Endothelial cell of umbilical vein (primary cell): ENCODE measurements at regions not wholly inside any gene's neighbourhood (a gene's known extent, or its start where the extent isn't known, plus 50 kb on each side); places are given as distances from the start of the nearest gene placed in this dataset.

Source experiments
- BruUV-seq: library from RNA; stranded (reverse); fragments of 400-500 nt; replicated peaks from 2 replicates; lab custom pipeline; 2021; lab: Mats Ljungman, UMichigan
- CTCF ChIA-PET: fragments of 300-600, 350-600 bp; sonication (Branson Sonifier 250); formaldehyde crosslinking; loops from one replicate; lab custom pipeline; 2021; ENCODE audit warnings: antibody characterized with exemption, inconsistent platforms; lab: Charles Lee
- POLR2A ChIA-PET: fragments of 300-600, 350-600 bp; sonication (Branson Sonifier 250); formaldehyde crosslinking; loops from one replicate; lab custom pipeline; 2021; ENCODE audit warnings: antibody characterized with exemption, inconsistent platforms; lab: Charles Lee
- DNase-seq: peaks from one replicate; pipeline ENCODE4 v3.0.0-alpha.2; 2011; ENCODE audit warnings: low read depth, low spot score
- FAIRE-seq: peaks from 2 replicates; lab custom pipeline; 2011; peaks lifted over from hg19 to GRCh38; lab: Jason Lieb, UNC
- H2AFZ ChIP-seq: 2 replicates; pipeline ENCODE4 v1.6.0; 2012; ENCODE audit warnings: low read depth, low read length, control low read depth, inconsistent platforms
- H3K27ac ChIP-seq: 2 replicates; pipeline ENCODE4 v1.5.1; 2011; ENCODE audit warnings: low read depth, mild to moderate bottlenecking, control low read depth, low read length, moderate library complexity; ENCODE audit not compliant: insufficient read depth
- H3K27me3 ChIP-seq, 2 experiments: 2 replicates each; pipeline versions ENCODE4 v1.6.0 to v1.6.1; 2011; ENCODE audit warnings: low read length in 2 of 2, mixed read lengths in 1 of 2; ENCODE audit not compliant: control insufficient read depth in 2 of 2, insufficient read depth in 2 of 2
- H3K36me3 ChIP-seq, 2 experiments: 2 replicates in 1 of 2; 3 replicates in 1 of 2; pipeline ENCODE4 v1.5.1; 2011; ENCODE audit warnings: low read length in 2 of 2, mild to moderate bottlenecking in 1 of 2, moderate library complexity in 1 of 2; ENCODE audit not compliant: control insufficient read depth in 2 of 2, insufficient read depth in 2 of 2; ENCODE audit errors: extremely low read depth in 1 of 2
- H3K4me1 ChIP-seq: 3 replicates; pipeline ENCODE4 v1.5.1; 2011; ENCODE audit warnings: mild to moderate bottlenecking, low read length; ENCODE audit not compliant: control insufficient read depth, insufficient read depth; ENCODE audit errors: extremely low read depth
- H3K4me2 ChIP-seq: 2 replicates; pipeline ENCODE4 v1.6.1; 2011; ENCODE audit warnings: low read length, control low read depth, mixed read lengths; ENCODE audit not compliant: insufficient read depth
- H3K4me3 ChIP-seq, 3 experiments: fragments of 200-600 bp in 1 of 3; sonication (generic), shearing (Covaris generic) in 1 of 3; replicated peaks in 1 of 3; 2 replicates each; pipeline ENCODE4 v1.5.1; 2011 to 2016; ENCODE audit warnings: control low read depth in 3 of 3, low read length in 3 of 3, mild to moderate bottlenecking in 2 of 3, inconsistent platforms in 1 of 3, low read depth in 1 of 3, moderate library complexity in 1 of 3; ENCODE audit not compliant: insufficient read depth in 1 of 3
- H3K79me2 ChIP-seq: 2 replicates; pipeline ENCODE4 v1.6.0; 2012; ENCODE audit warnings: low read length, inconsistent platforms; ENCODE audit not compliant: control insufficient read depth, insufficient read depth
- H3K9ac ChIP-seq: replicated peaks from 2 replicates; pipeline ENCODE3; 2011; ENCODE audit warnings: low read length, control low read depth; ENCODE audit not compliant: insufficient read depth; ENCODE audit errors: extremely low read depth
- H3K9me1 ChIP-seq: replicated peaks from 3 replicates; pipeline ENCODE4 v1.6.0; 2011; ENCODE audit warnings: mild to moderate bottlenecking, low read length; ENCODE audit not compliant: control insufficient read depth, insufficient read depth; ENCODE audit errors: extremely low read depth
- H3K9me3 ChIP-seq: replicated peaks from 2 replicates; pipeline ENCODE4 v1.5.1; 2012; ENCODE audit warnings: low read length, inconsistent platforms; ENCODE audit not compliant: control insufficient read depth, insufficient read depth
- H4K20me1 ChIP-seq: replicated peaks from 2 replicates; pipeline ENCODE3; 2011; ENCODE audit warnings: mild to moderate bottlenecking, low read length; ENCODE audit not compliant: control insufficient read depth, insufficient read depth; ENCODE audit errors: extremely low read depth
- CTCF ChIP-seq, 2 donors: IDR thresholded peaks; 1 replicate in 1 of 2; 2 replicates in 1 of 2; pipeline ENCODE4 v1.5.1; 2011; ENCODE audit warnings: low read length in 2 of 2, mild to moderate bottlenecking in 2 of 2, moderate library complexity in 2 of 2, control low read depth in 1 of 2, inconsistent platforms in 1 of 2, low read depth in 1 of 2; ENCODE audit not compliant: insufficient read depth in 1 of 2; ENCODE audit errors: extremely low read depth in 1 of 2
- EZH2 ChIP-seq: IDR thresholded peaks from 2 replicates; pipeline ENCODE4 v1.6.1; 2012; ENCODE audit warnings: borderline replicate concordance, low read depth, mild to moderate bottlenecking, moderate library complexity, low read length, inconsistent platforms; ENCODE audit not compliant: severe bottlenecking
- FOS ChIP-seq: IDR thresholded peaks from 2 replicates; pipeline ENCODE4 v1.6.1; 2011; ENCODE audit warnings: mild to moderate bottlenecking, low read length, moderate library complexity, borderline replicate concordance; ENCODE audit not compliant: insufficient read depth
- GATA2 ChIP-seq: IDR thresholded peaks from 2 replicates; pipeline ENCODE4 v1.7.0; 2011; ENCODE audit warnings: low read depth, mild to moderate bottlenecking, moderate library complexity, mixed read lengths, low read length; ENCODE audit not compliant: insufficient read length, insufficient read depth
- JUN ChIP-seq: IDR thresholded peaks from 2 replicates; pipeline ENCODE4 v1.6.1; 2011; ENCODE audit warnings: borderline replicate concordance, low read depth; ENCODE audit not compliant: insufficient read length, insufficient read depth
- MAX ChIP-seq: IDR thresholded peaks from 2 replicates; pipeline ENCODE4 v1.6.1; 2011; ENCODE audit not compliant: insufficient read depth, insufficient read length
- MYC ChIP-seq: IDR thresholded peaks from one replicate; pipeline ENCODE4 v1.6.1; 2011; ENCODE audit warnings: mild to moderate bottlenecking, low read depth, low read length
- POLR2A ChIP-seq: IDR thresholded peaks from 2 replicates; pipeline ENCODE4 v1.6.1; 2012; ENCODE audit warnings: low read depth, mild to moderate bottlenecking, control low read depth, low read length
- POLR2AphosphoS5 ChIP-seq: IDR thresholded peaks from 2 replicates; pipeline ENCODE4 v1.6.1; 2012; ENCODE audit warnings: low read depth, mild to moderate bottlenecking, control low read depth, low read length, moderate library complexity; ENCODE audit not compliant: insufficient read depth
- dilution Hi-C: fragments of 300-500 bp; cut with MboI; formaldehyde crosslinking; loops from one replicate; pipeline ENCODE4 v1.15.0; 2019; ENCODE audit warnings: low sequenced_read_pairs; ENCODE audit not compliant: extremely low pct_ligation_motif_present
- intact Hi-C: fragments of 100-400 bp; cut with micrococcal nuclease; formaldehyde crosslinking; loops from one replicate; pipeline ENCODE4 v1.10.0; 2022

DNA sequence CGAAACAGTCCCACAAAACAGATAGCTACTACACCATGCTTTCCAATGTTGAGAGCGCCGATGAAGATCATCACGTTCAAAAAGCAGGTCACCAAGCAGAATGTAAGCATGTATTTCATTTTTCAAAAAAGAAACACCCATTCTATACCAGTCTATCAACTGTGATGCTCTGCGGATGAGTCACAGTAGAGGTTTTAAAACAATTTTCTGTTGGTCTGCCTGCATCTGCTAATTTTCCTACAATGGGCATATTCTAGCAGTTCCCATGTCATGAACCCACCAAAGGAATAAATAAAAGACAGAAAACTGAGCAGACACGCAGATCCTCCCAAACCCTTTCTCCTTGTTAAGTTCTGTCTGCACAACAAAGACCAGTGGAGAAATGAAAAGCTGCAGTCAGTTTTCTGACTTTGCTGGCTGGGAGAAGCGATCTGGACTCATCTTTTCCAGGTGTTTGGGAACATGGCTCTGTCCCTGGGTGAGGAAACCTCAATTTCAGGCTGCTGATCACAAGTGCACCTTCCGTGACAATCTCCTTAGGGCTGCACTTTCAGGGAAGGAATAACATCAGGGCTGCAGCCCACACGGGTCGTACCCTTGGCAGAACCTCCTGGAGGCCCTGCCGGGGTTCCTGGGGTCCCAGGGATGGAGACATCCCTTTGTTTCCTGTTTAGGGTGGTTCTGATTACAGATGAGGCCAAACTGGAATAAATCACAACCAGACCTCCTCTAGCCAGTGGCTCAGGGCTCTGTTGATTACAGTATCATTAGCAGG, 200.1 kb downstream of the BMP7 start:
- intact Hi-C loops: no loop called here
- H3K9me3 ChIP-seq: no peaks in the 10 kb centered on the region
- H2AFZ ChIP-seq: no peak overlapping the region
- H3K36me3 ChIP-seq: no peaks in the 10 kb centered on the region
- DNase-seq (no peak), FAIRE-seq (no peak)
- no peaks in the 10 kb centered on the region for H3K9me1 ChIP-seq
- no peaks in the 10 kb centered on the region for H3K27me3 ChIP-seq
- dilution Hi-C loops: no loop called here
- POLR2A ChIA-PET: no interaction called here
- TF ChIP-seq JUN (no peak), EZH2 (no peak), POLR2A (no peak), MAX (no peak), GATA2 (no peak), POLR2AphosphoS5 (no peak), FOS (no peak), CTCF (IDR thresholded peaks at IDR 0.05; ENCODE audit: extremely low read depth in 1 of 2, insufficient read depth in 1 of 2, low read depth in 1 of 2, low read length in 2 of 2) (no peak), MYC (no peak)
- H3K79me2 ChIP-seq: no peaks in the 10 kb centered on the region
- no peak overlapping the region for H3K4me3 ChIP-seq
- H3K27ac ChIP-seq: no peak overlapping the region
- BruUV-seq: no TSS peak
- no peaks in the 10 kb centered on the region for H4K20me1 ChIP-seq
- CTCF ChIA-PET: no interaction called here
- no peak overlapping the region for H3K4me2 ChIP-seq
- H3K9ac ChIP-seq: no peak overlapping the region
- no peaks in the 10 kb centered on the region for H3K4me1 ChIP-seq
